ENCODE measurements at regions not wholly inside any gene's neighbourhood (a gene's known extent, or its start where the extent isn't known, plus 50 kb on each side); places are given as distances from the start of the nearest gene placed in this dataset.

DNA sequence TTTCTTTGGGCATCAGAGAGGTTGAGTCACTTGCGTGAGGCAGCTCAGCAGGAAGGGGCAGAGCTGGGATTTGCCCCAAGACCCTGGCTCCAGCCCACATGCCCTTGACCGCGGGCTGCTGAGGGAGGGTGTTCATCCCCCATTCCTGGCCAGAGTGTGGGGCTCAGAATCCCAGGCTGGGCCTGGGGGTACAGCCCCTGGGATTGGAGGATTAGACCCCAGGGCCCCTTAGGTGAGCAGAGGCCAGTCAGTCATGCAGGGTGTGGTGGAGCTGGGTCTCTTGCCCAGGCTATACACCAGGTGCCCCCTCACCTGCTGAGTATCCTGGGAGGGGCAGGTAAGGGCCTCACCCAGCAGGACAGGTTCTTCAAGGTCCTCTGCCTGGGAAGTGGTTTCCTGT, 68.4 kb upstream of the ZNF716 start:
- H2AFZ ChIP-seq (ENCODE audit: low read length) = no peak overlapping the region
- POLR2A ChIA-PET (ENCODE audit: partially characterized antibody) = no interaction called here

More for the DNA sequence above, 68.4 kb upstream of the ZNF716 start:
- Histone ChIP-seq H2BK5ac (ENCODE audit: low read depth, low read length) (no peak overlapping the region), H4K91ac (replicated peaks; ENCODE audit: insufficient read length, low read length) (no peak overlapping the region), H2BK20ac (ENCODE audit: low read length) (no peak overlapping the region), H3K27ac (ENCODE audit: low read depth, low read length) (no peak overlapping the region), H3K23me2 (ENCODE audit: low read depth, low read length) (no peaks in the 10 kb centered on the region), H3K4ac (replicated peaks; ENCODE audit: insufficient read length, low read depth, low read length) (no peak overlapping the region), H3K4me2 (ENCODE audit: insufficient read depth in 1 of 2, low read depth in 2 of 2, low read length in 2 of 2) (no peak overlapping the region), H3K9ac (replicated peaks in 1 of 4; ENCODE audit: extremely low read depth in 1 of 4, low read depth in 3 of 4, low read length in 3 of 4) (no peak overlapping the region), H2BK15ac (ENCODE audit: low read length) (no peak overlapping the region), H3K18ac (ENCODE audit: extremely low read depth, low read length) (no peak overlapping the region), H3K4me1 (replicated peaks in 1 of 4; ENCODE audit: control insufficient read depth in 3 of 4, insufficient read depth in 4 of 4, low read length in 3 of 4) (no peaks in the 10 kb centered on the region), H2AK5ac (ENCODE audit: low read depth, low read length) (no peak overlapping the region), H4K8ac (ENCODE audit: extremely low read depth, insufficient read depth, low read length) (no peak overlapping the region), H3K79me1 (ENCODE audit: low read depth, low read length) (no peaks in the 10 kb centered on the region), H4K5ac (ENCODE audit: insufficient read length, low read depth, low read length) (no peak overlapping the region), H3K56ac (replicated peaks; ENCODE audit: insufficient read length, low read depth, low read length) (no peak overlapping the region), H3K4me3 (ENCODE audit: extremely low read depth in 1 of 4, insufficient read depth in 2 of 4, low read depth in 3 of 4, low read length in 4 of 4) (no peak overlapping the region), H3K9me3 (ENCODE audit: insufficient read depth in 2 of 2, low read depth in 1 of 2, low read length in 1 of 2) (peaks cover 74 to 90% of the 10 kb centered on the region in 2 experiments), H3K14ac (ENCODE audit: insufficient read length) (no peak overlapping the region), H3K36me3 (ENCODE audit: control insufficient read depth in 2 of 4, insufficient read depth in 4 of 4, low read length in 3 of 4) (no peaks in the 10 kb centered on the region), H2BK12ac (ENCODE audit: low read depth, low read length) (no peak overlapping the region), H2BK120ac (replicated peaks; ENCODE audit: low read depth, low read length) (no peak overlapping the region), H4K20me1 (replicated peaks in 1 of 2; ENCODE audit: control insufficient read depth in 1 of 2, insufficient read depth in 2 of 2, low read length in 2 of 2) (no peaks in the 10 kb centered on the region), H3K27me3 (replicated peaks in 1 of 4; ENCODE audit: control insufficient read depth in 3 of 4, extremely low read depth in 1 of 4, insufficient read depth in 3 of 4, low read length in 3 of 4) (no peaks in the 10 kb centered on the region), H3K23ac (ENCODE audit: insufficient read length) (no peak overlapping the region), H3K79me2 (ENCODE audit: control insufficient read depth in 1 of 2, insufficient read depth in 2 of 2, low read length in 2 of 2) (no peaks in the 10 kb centered on the region)
- WGBS, 2 experiments (ENCODE audit: extremely low coverage in 1 of 2, insufficient coverage in 1 of 2, insufficient read length in 1 of 2, insufficient replicate concordance in 2 of 2, low coverage in 1 of 2, low lambda C conversion rate in 2 of 2, missing lambda C conversion rate in 1 of 2) = 80% methylated on average over 3 of the region's 3 CpGs; no CpG with 5 or more reads in 1 of the 2 experiments
- TF ChIP-seq CBX8 (IDR thresholded peaks at IDR 0.05; ENCODE audit: borderline replicate concordance, low read depth, low read length) = no peak
- no peak for TF ChIP-seq EZH2 (IDR thresholded peaks at IDR 0.05; ENCODE audit: low read depth, low read length, severe bottlenecking)
- TF ChIP-seq ASH2L (IDR thresholded peaks at IDR 0.05; ENCODE audit: low read length) = no peak
- no peak for TF ChIP-seq RNF2 (IDR thresholded peaks at IDR 0.05; ENCODE audit: borderline replicate concordance, low read depth, low read length, missing control alignments, poor library complexity, severe bottlenecking)
- TF ChIP-seq, protein P1, sequence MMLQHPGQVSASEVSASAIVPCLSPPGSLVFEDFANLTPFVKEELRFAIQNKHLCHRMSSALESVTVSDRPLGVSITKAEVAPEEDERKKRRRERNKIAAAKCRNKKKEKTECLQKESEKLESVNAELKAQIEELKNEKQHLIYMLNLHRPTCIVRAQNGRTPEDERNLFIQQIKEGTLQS (IDR thresholded peaks at IDR 0.05; ENCODE audit: insufficient read depth, low read depth, low read length) = no peak
- no peak for TF ChIP-seq HDAC2 (IDR thresholded peaks at IDR 0.05; ENCODE audit: borderline replicate concordance in 1 of 2, low read depth in 2 of 2, low read length in 2 of 2)
- TF ChIP-seq CEBPB (IDR thresholded peaks at IDR 0.05; ENCODE audit: low read depth, low read length) = no peak
- no peak for TF ChIP-seq SP2 (IDR thresholded peaks at IDR 0.05; ENCODE audit: low read length)
- TF ChIP-seq MAFK (IDR thresholded peaks at IDR 0.05; ENCODE audit: low read depth, low read length) = no peak
- FAIRE-seq (no peak), DNase-seq (ENCODE audit: low read depth in 1 of 2, low spot score in 2 of 2) (no peak)
- CTCF ChIA-PET (ENCODE audit: partially characterized antibody) = no interaction called here

All from H1 (cell line).